Body of pancreas (tissue), 4 donors: ENCODE measurements at regions not wholly inside any gene's neighbourhood (a gene's known extent, or its start where the extent isn't known, plus 50 kb on each side); places are given as distances from the start of the nearest gene placed in this dataset.

Experiments used
- ATAC-seq: fragments of 150-250 bp; one replicate; pipeline ENCODE4 v1.9.1; 2016
- DNase-seq, 4 donors: peaks; one replicate each; pipeline ENCODE4 v3.0.0-alpha.2; 2019
- H3K27ac ChIP-seq, 4 donors: fragments of 200-600 bp; sonication (generic); 1 replicate in 3 of 4; 2 replicates in 1 of 4; pipeline versions ENCODE4 v1.5.1 to v1.6.1; 2016 to 2019; ENCODE audit warnings: mild to moderate bottlenecking in 1 of 4, mixed read lengths in 1 of 4, moderate library complexity in 1 of 4
- H3K27me3 ChIP-seq, 2 donors: fragments of 200-600 bp; sonication (generic); one replicate each; pipeline ENCODE4 v1.6.0; 2016; ENCODE audit warnings: mild to moderate bottlenecking in 1 of 2
- H3K36me3 ChIP-seq, 2 donors: fragments of 200-600 bp; sonication (generic); replicated peaks in 1 of 2; 2 replicates each; pipeline ENCODE4 v1.5.1; 2016; ENCODE audit warnings: low read depth in 2 of 2; ENCODE audit not compliant: insufficient read depth in 1 of 2
- H3K4me1 ChIP-seq: fragments of 200-600 bp; sonication (generic); one replicate; pipeline ENCODE4 v1.6.0; 2016
- H3K4me3 ChIP-seq, 2 donors: fragments of 200-600 bp; sonication (generic); 1 replicate in 1 of 2; 2 replicates in 1 of 2; pipeline ENCODE4 v1.5.1; 2016 to 2019
- H3K9me3 ChIP-seq, 3 donors: fragments of 200-600 bp; sonication (generic); 1 replicate in 2 of 3; 2 replicates in 1 of 3; pipeline ENCODE4 v1.5.1; 2016
- POLR2A ChIP-seq, 3 donors: fragments of 450-650 bp; IDR thresholded peaks; one replicate each; pipeline ENCODE4 v1.6.1; 2016; ENCODE audit warnings: antibody characterized with exemption in 3 of 3, mild to moderate bottlenecking in 2 of 3
- WGBS, 2 donors: methylation state at CpG; one replicate each; pipeline ENCODE4 v1.1.5; 2017; 5-methylcytosine and 5-hydroxymethylcytosine counted together
- intact Hi-C: fragments of 100-400 bp; cut with DNase I; formaldehyde crosslinking; loops from one replicate; pipeline ENCODE4 v1.15.1; 2023
- TF ChIP-seq, protein P1 (sequence below), 7 experiments: fragments of 450-650 bp in 4 of 7; fragments of 200-600 bp in 3 of 7; sonication (generic) in 3 of 7; IDR thresholded peaks; one replicate each; pipeline ENCODE4 v1.5.1; 2016 to 2019; ENCODE audit warnings: antibody characterized with exemption in 7 of 7

DNA sequence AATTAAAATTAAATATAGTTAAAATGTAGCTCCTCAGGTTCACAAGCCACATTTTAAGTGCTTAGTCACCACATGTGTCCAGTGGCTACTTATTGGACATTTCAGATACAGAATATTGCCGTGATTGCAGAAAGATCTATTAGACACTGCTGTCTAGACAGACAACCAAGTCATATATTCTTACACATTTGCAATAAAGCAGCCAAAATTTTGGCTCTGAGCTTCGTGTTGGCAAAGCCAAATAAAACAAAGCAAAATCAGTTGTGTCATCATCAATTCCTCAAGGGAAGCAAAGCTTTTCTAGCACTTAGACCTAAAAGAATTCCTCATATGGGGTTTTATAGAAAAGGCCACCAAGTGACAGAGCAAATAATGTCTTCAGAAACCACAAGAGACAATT lies 193.1 kb upstream of the LPP start:
- Histone ChIP-seq H3K9me3 (no peaks in the 10 kb centered on the region), H3K27ac (no peak overlapping the region), H3K4me3 (no peak overlapping the region), H3K27me3 (no peaks in the 10 kb centered on the region), H3K4me1 (peaks cover 9% of the 10 kb centered on the region), H3K36me3 (no peaks in the 10 kb centered on the region)
- TF ChIP-seq, protein P1, sequence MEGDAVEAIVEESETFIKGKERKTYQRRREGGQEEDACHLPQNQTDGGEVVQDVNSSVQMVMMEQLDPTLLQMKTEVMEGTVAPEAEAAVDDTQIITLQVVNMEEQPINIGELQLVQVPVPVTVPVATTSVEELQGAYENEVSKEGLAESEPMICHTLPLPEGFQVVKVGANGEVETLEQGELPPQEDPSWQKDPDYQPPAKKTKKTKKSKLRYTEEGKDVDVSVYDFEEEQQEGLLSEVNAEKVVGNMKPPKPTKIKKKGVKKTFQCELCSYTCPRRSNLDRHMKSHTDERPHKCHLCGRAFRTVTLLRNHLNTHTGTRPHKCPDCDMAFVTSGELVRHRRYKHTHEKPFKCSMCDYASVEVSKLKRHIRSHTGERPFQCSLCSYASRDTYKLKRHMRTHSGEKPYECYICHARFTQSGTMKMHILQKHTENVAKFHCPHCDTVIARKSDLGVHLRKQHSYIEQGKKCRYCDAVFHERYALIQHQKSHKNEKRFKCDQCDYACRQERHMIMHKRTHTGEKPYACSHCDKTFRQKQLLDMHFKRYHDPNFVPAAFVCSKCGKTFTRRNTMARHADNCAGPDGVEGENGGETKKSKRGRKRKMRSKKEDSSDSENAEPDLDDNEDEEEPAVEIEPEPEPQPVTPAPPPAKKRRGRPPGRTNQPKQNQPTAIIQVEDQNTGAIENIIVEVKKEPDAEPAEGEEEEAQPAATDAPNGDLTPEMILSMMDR (IDR thresholded peaks at IDR 0.05): no peak
- no peak for TF ChIP-seq POLR2A (IDR thresholded peaks at IDR 0.05)
- DNase-seq (no peak), ATAC-seq (no peak)
- intact Hi-C loops: no loop called here
- WGBS, 2 donors: 64 to 69% methylated on average over 2 of the region's 2 CpGs

GRCh38 chr3:187961366-187961765 lies 192.6 kb upstream of the LPP start:
- peaks cover 9% of the 10 kb centered on the region for H3K4me1 ChIP-seq
- TF ChIP-seq, protein P1 (IDR thresholded peaks at IDR 0.05): no peak
- no peak for TF ChIP-seq POLR2A (IDR thresholded peaks at IDR 0.05)
- intact Hi-C loops: no loop called here
- no peaks in the 10 kb centered on the region for H3K27me3 ChIP-seq
- DNase-seq (no peak), ATAC-seq (no peak)
- no peak overlapping the region for H3K27ac ChIP-seq
- H3K4me3 ChIP-seq: no peak overlapping the region
- H3K36me3 ChIP-seq: no peaks in the 10 kb centered on the region
- 84 to 96% methylated on average over 2 of the region's 2 CpGs for WGBS, 2 donors
- no peaks in the 10 kb centered on the region for H3K9me3 ChIP-seq

DNA sequence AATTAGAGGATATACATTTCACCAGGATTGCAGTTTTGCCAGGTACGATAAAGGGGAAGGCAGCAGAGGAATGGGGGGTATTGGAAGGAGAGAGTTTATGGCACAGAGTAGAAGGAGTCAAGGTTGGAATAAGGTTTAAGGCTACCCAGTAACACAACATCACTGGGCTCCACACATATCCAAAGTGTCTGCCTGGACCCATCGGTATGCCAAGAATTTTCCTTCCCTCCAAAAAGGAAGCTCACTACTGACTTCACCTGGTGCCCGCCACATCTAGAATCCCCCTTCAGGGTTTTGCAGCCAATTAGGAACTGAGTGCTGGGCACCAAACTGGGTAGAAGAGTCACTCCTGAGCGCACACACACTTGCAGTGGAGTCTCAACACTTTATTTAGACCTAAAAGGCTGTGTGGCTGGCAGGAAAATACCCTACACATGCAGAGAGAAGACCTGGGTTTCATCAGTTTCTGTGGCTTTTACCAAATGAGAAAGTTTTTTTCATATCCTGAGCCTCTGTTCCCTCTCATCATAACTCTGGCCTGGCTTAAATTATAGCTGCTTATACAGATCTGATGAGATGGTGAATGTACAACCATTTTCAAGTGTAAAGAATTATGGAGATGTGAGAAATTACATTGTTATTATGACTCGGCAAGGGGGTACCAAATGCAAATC lies 190.8 kb upstream of the LPP start:
- no peak for DNase-seq
- no peak for ATAC-seq
- Histone ChIP-seq H3K27ac (no peak overlapping the region), H3K9me3 (no peaks in the 10 kb centered on the region), H3K4me1 (peaks cover 8% of the 10 kb centered on the region), H3K36me3 (no peaks in the 10 kb centered on the region), H3K4me3 (no peak overlapping the region), H3K27me3 (no peaks in the 10 kb centered on the region)
- TF ChIP-seq POLR2A (IDR thresholded peaks at IDR 0.05): no peak
- TF ChIP-seq, protein P1 (IDR thresholded peaks at IDR 0.05): no peak
- 91 to 92% methylated on average over 4 to 5 of the region's 5 CpGs for WGBS, 2 donors
- intact Hi-C loops: no loop called here

DNA sequence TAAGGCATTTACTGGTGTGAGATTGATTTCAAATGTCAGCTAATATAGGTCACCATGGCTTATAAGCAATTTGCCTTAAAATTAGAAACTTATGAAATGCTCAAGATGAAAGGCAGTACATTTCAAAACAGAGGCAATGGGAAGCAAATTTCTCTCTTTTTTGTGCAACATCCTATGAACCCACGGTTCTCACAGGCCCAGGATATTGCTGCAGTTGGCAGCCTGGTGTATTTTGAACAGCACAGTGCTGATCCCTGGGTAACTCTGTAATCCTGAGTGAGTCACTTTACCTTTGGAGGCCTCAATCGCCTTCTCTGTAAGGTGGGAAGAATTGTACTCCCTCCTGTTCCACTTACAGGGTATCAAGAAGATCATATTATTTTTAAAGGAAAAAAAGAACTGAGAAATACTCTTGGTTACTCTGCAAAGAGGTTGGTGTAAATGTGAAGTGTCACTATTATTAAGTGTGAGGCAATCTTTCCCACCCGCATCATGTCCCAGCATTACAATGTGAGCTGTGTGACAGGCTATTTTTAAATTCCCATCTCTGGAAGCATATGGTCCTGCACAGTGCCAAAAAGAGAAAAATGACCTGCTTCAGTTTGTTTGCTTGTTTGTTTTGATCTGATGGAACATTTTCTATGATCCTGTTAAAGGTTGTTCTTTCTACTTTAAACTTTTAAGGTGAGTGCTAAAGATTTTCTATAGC lies 190.1 kb upstream of the LPP start:
- TF ChIP-seq, protein P1 (IDR thresholded peaks at IDR 0.05): no peak
- TF ChIP-seq POLR2A (IDR thresholded peaks at IDR 0.05): no peak
- 69 to 84% methylated on average over 3 of the region's 3 CpGs for WGBS, 2 donors
- H3K9me3 ChIP-seq: no peaks in the 10 kb centered on the region
- peaks cover 15% of the 10 kb centered on the region for H3K4me1 ChIP-seq
- no peak overlapping the region for H3K27ac ChIP-seq
- H3K4me3 ChIP-seq: no peak overlapping the region
- ATAC-seq (no peak), DNase-seq (no peak)
- H3K27me3 ChIP-seq: no peaks in the 10 kb centered on the region
- no peaks in the 10 kb centered on the region for H3K36me3 ChIP-seq
- intact Hi-C loops: no loop called here

DNA sequence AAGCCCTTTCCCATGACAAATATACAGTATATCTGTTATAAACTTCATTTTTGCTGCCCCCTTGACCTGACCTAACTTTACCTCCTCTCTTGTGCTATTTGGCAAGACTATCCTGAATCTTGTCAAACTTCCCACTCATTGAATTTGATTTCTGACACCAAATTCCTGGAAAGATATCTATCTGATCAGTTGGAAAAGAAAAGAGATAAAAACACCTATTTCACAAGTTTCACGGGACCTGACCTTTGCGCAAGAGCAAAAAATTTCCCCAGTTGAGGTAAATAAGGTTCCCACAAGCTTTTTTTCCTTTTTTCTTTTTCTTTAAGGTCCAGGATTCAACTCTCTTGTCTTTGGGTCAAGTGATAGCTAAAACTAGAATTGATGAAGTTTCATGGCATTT lies 189.2 kb upstream of the LPP start:
- Histone ChIP-seq H3K4me1 (peaks cover 20% of the 10 kb centered on the region), H3K27ac (no peak overlapping the region), H3K4me3 (no peak overlapping the region), H3K9me3 (no peaks in the 10 kb centered on the region), H3K27me3 (no peaks in the 10 kb centered on the region), H3K36me3 (no peaks in the 10 kb centered on the region)
- TF ChIP-seq, protein P1 (IDR thresholded peaks at IDR 0.05): no peak
- TF ChIP-seq POLR2A (IDR thresholded peaks at IDR 0.05): no peak
- DNase-seq (no peak), ATAC-seq (no peak)
- intact Hi-C loops: no loop called here
- WGBS, 2 donors: 85 to 88% methylated on average over 2 of the region's 2 CpGs
